GM12878 (cell line): ENCODE measurements at regions not wholly inside any gene's neighbourhood (a gene's known extent, or its start where the extent isn't known, plus 50 kb on each side); places are given as distances from the start of the nearest gene placed in this dataset.

ENCODE experiments used
- ATAC-seq: fragments of 200-7000 bp; cut with Tn5 transposase; 3 replicates; pipeline ENCODE4 v1.9.1; 2020; ENCODE audit warnings: mild to moderate bottlenecking, moderate library complexity
- BruUV-seq: library from RNA; stranded (reverse); fragments of 400-500 nt; replicated peaks from 2 replicates; lab custom pipeline; 2021; lab: Mats Ljungman, UMichigan
- CTCF ChIA-PET: fragments of 300-600 bp; sonication (Branson Sonifier 250); formaldehyde crosslinking; extraction: SDS; loops from one replicate; lab custom pipeline; 2021; ENCODE audit warnings: inconsistent platforms; lab: Yijun Ruan, JAX
- POLR2A ChIA-PET: fragments of 350-600 bp; formaldehyde crosslinking; extraction: SDS; loops from one replicate; lab custom pipeline; 2021; ENCODE audit warnings: inconsistent platforms; lab: Charles Lee
- RAD21 ChIA-PET: fragments of 300-600 bp; sonication (Branson Sonifier 250); formaldehyde crosslinking; loops from one replicate; lab custom pipeline; 2023; ENCODE audit warnings: antibody characterized with exemption; ENCODE audit not compliant: unreplicated experiment; lab: Charles Lee
- SMC1A ChIA-PET: fragments of 300-600 bp; sonication (Branson Sonifier 250); formaldehyde crosslinking; loops from one replicate; lab custom pipeline; 2023; ENCODE audit not compliant: unreplicated experiment, uncharacterized antibody; lab: Charles Lee
- DNase-seq: peaks from one replicate; pipeline ENCODE4 v3.0.0-alpha.2; 2011; ENCODE audit warnings: low read depth, low spot score
- FAIRE-seq: peaks from 3 replicates; lab custom pipeline; 2011; peaks lifted over from hg19 to GRCh38; lab: Jason Lieb, UNC
- H2AFZ ChIP-seq: 2 replicates; pipeline ENCODE4 v1.6.0; 2011; ENCODE audit warnings: low read depth, low read length, control low read depth; ENCODE audit not compliant: control insufficient read depth
- H3K27ac ChIP-seq: 2 replicates; pipeline ENCODE4 v1.5.1; 2011; ENCODE audit warnings: control low read depth; ENCODE audit not compliant: control insufficient read depth, insufficient read depth
- H3K27me3 ChIP-seq, 2 experiments: replicated peaks in 1 of 2; 2 replicates each; pipeline versions ENCODE4 v1.6.0 to v1.6.1; 2011; ENCODE audit warnings: low read length in 1 of 2; ENCODE audit not compliant: control insufficient read depth in 2 of 2, insufficient read depth in 2 of 2
- H3K36me3 ChIP-seq, 2 experiments: 2 replicates each; pipeline ENCODE4 v1.5.1; 2011; ENCODE audit warnings: low read length in 1 of 2; ENCODE audit not compliant: control insufficient read depth in 2 of 2, insufficient read depth in 2 of 2
- H3K4me1 ChIP-seq: 2 replicates; pipeline ENCODE4 v1.6.1; 2011; ENCODE audit warnings: mild to moderate bottlenecking, low read length, moderate library complexity, mixed read lengths; ENCODE audit not compliant: control insufficient read depth, insufficient read depth
- H3K4me2 ChIP-seq: 2 replicates; pipeline ENCODE4 v1.6.0; 2011; ENCODE audit warnings: control low read depth; ENCODE audit not compliant: control insufficient read depth, insufficient read depth
- H3K4me3 ChIP-seq: fragments of 200-600 bp; sonication (generic); 2 replicates; pipeline ENCODE4 v1.5.1; 2016
- H3K79me2 ChIP-seq: 2 replicates; pipeline ENCODE4 v1.6.0; 2011; ENCODE audit warnings: low read length; ENCODE audit not compliant: control insufficient read depth, insufficient read depth
- H3K9ac ChIP-seq: 2 replicates; pipeline ENCODE4 v1.8.0; 2011; ENCODE audit warnings: low read length, control low read depth, mixed read lengths; ENCODE audit not compliant: control insufficient read depth, insufficient read depth
- H3K9me3 ChIP-seq: replicated peaks from 3 replicates; pipeline ENCODE4 v1.5.1; 2011; ENCODE audit warnings: mild to moderate bottlenecking, low read length; ENCODE audit not compliant: control insufficient read depth, insufficient read depth
- H4K20me1 ChIP-seq: 2 replicates; pipeline ENCODE4 v1.6.0; 2011; ENCODE audit not compliant: control insufficient read depth, insufficient read depth
- CBX3 ChIP-seq: fragments of 200-600 bp; sonication (generic); IDR thresholded peaks from 2 replicates; pipeline ENCODE4 v1.6.1; 2016; ENCODE audit warnings: low read depth, borderline replicate concordance
- CREB1 ChIP-seq: IDR thresholded peaks from 2 replicates; pipeline ENCODE4 v1.6.1; 2012; ENCODE audit warnings: low read depth, mild to moderate bottlenecking, inconsistent platforms
- HCFC1 ChIP-seq: fragments of 150-350 bp; IDR thresholded peaks from 2 replicates; pipeline ENCODE4 v1.6.1; 2014; ENCODE audit warnings: low read length
- MEF2B ChIP-seq: fragments of 450-650 bp; IDR thresholded peaks from 2 replicates; pipeline ENCODE4 v1.6.1; 2018; ENCODE audit warnings: mild to moderate bottlenecking, moderate library complexity; ENCODE audit not compliant: partially characterized antibody, poor library complexity, severe bottlenecking
- NFXL1 ChIP-seq: fragments of 450-650 bp; IDR thresholded peaks from 2 replicates; pipeline ENCODE4 v1.6.1; 2017; ENCODE audit warnings: antibody characterized with exemption, mild to moderate bottlenecking, borderline replicate concordance
- NR2C1 ChIP-seq: fragments of 450-650 bp; IDR thresholded peaks from 2 replicates; pipeline ENCODE4 v1.6.1; 2017; ENCODE audit warnings: antibody characterized with exemption, mild to moderate bottlenecking, moderate library complexity
- NR2F1 ChIP-seq: fragments of 450-650 bp; conservative IDR thresholded peaks from 2 replicates; pipeline ENCODE4 v1.6.1; 2017; ENCODE audit warnings: mild to moderate bottlenecking
- POLR2AphosphoS2 ChIP-seq: IDR thresholded peaks from 2 replicates; pipeline ENCODE4 v1.6.1; 2011; ENCODE audit warnings: low read depth, mild to moderate bottlenecking, low read length, improper control_type of control experiment, moderate library complexity
- RAD21 ChIP-seq: IDR thresholded peaks from 2 replicates; pipeline ENCODE4 v1.6.1; 2011; ENCODE audit warnings: mild to moderate bottlenecking, low read depth, low read length, moderate library complexity; ENCODE audit not compliant: insufficient read depth
- SMARCA5 ChIP-seq: fragments of 450-650 bp; IDR thresholded peaks from 2 replicates; pipeline ENCODE4 v1.6.1; 2017; ENCODE audit warnings: mild to moderate bottlenecking
- SREBF1 ChIP-seq: IDR thresholded peaks from 2 replicates; pipeline ENCODE4 v1.6.1; 2012; ENCODE audit warnings: mild to moderate bottlenecking, low read length
- STAT3 ChIP-seq: IDR thresholded peaks from 2 replicates; pipeline ENCODE4 v1.6.1; 2011; ENCODE audit warnings: low read depth, low read length, improper control_type of control experiment
- WGBS: methylation state at CpG from one replicate; pipeline ENCODE4 v1.1.6; 2016; ENCODE audit warnings: low lambda C conversion rate; ENCODE audit not compliant: insufficient replicate concordance, insufficient coverage; ENCODE audit errors: missing lambda C conversion rate; 5-methylcytosine and 5-hydroxymethylcytosine counted together
- in situ Hi-C: fragments of 300-500 bp; cut with MboI; formaldehyde crosslinking; loops from 9 replicates; pipeline ENCODE4 v1.14.3; 2018; ENCODE audit warnings: mixed read lengths
- intact Hi-C: fragments of 100-400 bp; cut with micrococcal nuclease; formaldehyde crosslinking; loops from one replicate; pipeline ENCODE4 v1.14.2; 2022; ENCODE audit not compliant: unreplicated experiment
- TF ChIP-seq, protein P1 (sequence below): IDR thresholded peaks from 2 replicates; pipeline ENCODE4 v1.6.1; 2012; ENCODE audit warnings: improper control_type of control experiment, low read depth, low read length; ENCODE audit not compliant: insufficient replicate concordance
- TF ChIP-seq, protein P2 (sequence below): fragments of 450-650 bp; conservative IDR thresholded peaks from 2 replicates; pipeline ENCODE4 v1.6.1; 2017; ENCODE audit warnings: mild to moderate bottlenecking, moderate library complexity
- TF ChIP-seq, protein P3 (sequence below): fragments of 450-650 bp; IDR thresholded peaks from 2 replicates; pipeline ENCODE4 v1.6.1; 2016; ENCODE audit warnings: mild to moderate bottlenecking
- TF ChIP-seq, protein P4 (sequence below), 3 experiments: IDR thresholded peaks in 2 of 3; conservative IDR thresholded peaks in 1 of 3; 2 replicates each; pipeline ENCODE4 v1.5.1; 2011; ENCODE audit warnings: low read depth in 3 of 3, low read length in 3 of 3, mild to moderate bottlenecking in 3 of 3, control low read depth in 2 of 3, moderate library complexity in 2 of 3, inconsistent platforms in 1 of 3, mixed read lengths in 1 of 3; ENCODE audit not compliant: control insufficient read depth in 2 of 3, insufficient read depth in 1 of 3; ENCODE audit errors: extremely low read depth in 1 of 3

DNA sequence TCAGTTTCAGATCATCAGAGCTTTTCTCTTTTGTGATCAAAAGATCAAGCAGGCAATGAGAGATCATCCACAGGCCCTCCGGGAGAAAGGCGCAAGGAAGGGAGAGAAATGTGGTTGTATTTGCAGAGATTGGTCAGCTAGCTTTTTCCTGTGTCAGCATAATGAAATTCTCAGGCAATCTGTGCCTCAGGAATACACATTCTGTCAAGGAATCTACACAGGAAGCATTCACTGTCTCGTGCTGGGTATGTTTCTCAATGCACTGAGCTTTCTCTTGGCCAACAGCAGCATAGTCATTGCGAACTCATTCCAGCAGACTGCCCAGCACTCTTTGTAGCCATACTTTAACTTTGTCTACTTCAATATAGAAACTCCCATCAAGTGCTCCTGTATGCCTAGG lies 413.7 kb downstream of the PPP3CA start:
- ChIA-PET POLR2A (no interaction called here), SMC1A (interaction anchor here (1.0 to 1.2 kb wide), 3 partner anchors 35 to 176 kb away, joined by 3 read pairs; no protein-coding TSS in a partner anchor), RAD21 (no interaction called here), CTCF (no interaction called here)
- no peaks in the 10 kb centered on the region for H3K9me3 ChIP-seq
- no peak overlapping the region for H3K4me2 ChIP-seq
- ATAC-seq (no peak), DNase-seq (no peak), FAIRE-seq (no peak)
- no peak overlapping the region for H3K4me3 ChIP-seq
- no peaks in the 10 kb centered on the region for H4K20me1 ChIP-seq
- H3K4me1 ChIP-seq: no peaks in the 10 kb centered on the region
- H3K27ac ChIP-seq: no peak overlapping the region
- BruUV-seq: no TSS peak
- H3K9ac ChIP-seq: no peak overlapping the region
- H3K27me3 ChIP-seq: no peaks in the 10 kb centered on the region; a peak in 1 of 4 replicates
- WGBS: 83% methylated on average over 4 of the region's 4 CpGs
- in situ Hi-C loops (no loop called here), intact Hi-C loops (no loop called here)
- H3K36me3 ChIP-seq: no peaks in the 10 kb centered on the region
- no peak overlapping the region for H2AFZ ChIP-seq
- no peaks in the 10 kb centered on the region for H3K79me2 ChIP-seq
- no peak for TF ChIP-seq HCFC1
- TF ChIP-seq, protein P1, sequence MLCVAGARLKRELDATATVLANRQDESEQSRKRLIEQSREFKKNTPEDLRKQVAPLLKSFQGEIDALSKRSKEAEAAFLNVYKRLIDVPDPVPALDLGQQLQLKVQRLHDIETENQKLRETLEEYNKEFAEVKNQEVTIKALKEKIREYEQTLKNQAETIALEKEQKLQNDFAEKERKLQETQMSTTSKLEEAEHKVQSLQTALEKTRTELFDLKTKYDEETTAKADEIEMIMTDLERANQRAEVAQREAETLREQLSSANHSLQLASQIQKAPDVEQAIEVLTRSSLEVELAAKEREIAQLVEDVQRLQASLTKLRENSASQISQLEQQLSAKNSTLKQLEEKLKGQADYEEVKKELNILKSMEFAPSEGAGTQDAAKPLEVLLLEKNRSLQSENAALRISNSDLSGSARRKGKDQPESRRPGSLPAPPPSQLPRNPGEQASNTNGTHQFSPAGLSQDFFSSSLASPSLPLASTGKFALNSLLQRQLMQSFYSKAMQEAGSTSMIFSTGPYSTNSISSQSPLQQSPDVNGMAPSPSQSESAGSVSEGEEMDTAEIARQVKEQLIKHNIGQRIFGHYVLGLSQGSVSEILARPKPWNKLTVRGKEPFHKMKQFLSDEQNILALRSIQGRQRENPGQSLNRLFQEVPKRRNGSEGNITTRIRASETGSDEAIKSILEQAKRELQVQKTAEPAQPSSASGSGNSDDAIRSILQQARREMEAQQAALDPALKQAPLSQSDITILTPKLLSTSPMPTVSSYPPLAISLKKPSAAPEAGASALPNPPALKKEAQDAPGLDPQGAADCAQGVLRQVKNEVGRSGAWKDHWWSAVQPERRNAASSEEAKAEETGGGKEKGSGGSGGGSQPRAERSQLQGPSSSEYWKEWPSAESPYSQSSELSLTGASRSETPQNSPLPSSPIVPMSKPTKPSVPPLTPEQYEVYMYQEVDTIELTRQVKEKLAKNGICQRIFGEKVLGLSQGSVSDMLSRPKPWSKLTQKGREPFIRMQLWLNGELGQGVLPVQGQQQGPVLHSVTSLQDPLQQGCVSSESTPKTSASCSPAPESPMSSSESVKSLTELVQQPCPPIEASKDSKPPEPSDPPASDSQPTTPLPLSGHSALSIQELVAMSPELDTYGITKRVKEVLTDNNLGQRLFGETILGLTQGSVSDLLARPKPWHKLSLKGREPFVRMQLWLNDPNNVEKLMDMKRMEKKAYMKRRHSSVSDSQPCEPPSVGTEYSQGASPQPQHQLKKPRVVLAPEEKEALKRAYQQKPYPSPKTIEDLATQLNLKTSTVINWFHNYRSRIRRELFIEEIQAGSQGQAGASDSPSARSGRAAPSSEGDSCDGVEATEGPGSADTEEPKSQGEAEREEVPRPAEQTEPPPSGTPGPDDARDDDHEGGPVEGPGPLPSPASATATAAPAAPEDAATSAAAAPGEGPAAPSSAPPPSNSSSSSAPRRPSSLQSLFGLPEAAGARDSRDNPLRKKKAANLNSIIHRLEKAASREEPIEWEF: no peak
- no peak for TF ChIP-seq CBX3
- no peak for TF ChIP-seq STAT3
- TF ChIP-seq, protein P2, sequence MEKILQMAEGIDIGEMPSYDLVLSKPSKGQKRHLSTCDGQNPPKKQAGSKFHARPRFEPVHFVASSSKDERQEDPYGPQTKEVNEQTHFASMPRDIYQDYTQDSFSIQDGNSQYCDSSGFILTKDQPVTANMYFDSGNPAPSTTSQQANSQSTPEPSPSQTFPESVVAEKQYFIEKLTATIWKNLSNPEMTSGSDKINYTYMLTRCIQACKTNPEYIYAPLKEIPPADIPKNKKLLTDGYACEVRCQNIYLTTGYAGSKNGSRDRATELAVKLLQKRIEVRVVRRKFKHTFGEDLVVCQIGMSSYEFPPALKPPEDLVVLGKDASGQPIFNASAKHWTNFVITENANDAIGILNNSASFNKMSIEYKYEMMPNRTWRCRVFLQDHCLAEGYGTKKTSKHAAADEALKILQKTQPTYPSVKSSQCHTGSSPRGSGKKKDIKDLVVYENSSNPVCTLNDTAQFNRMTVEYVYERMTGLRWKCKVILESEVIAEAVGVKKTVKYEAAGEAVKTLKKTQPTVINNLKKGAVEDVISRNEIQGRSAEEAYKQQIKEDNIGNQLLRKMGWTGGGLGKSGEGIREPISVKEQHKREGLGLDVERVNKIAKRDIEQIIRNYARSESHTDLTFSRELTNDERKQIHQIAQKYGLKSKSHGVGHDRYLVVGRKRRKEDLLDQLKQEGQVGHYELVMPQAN: no peak
- TF ChIP-seq, protein P3, sequence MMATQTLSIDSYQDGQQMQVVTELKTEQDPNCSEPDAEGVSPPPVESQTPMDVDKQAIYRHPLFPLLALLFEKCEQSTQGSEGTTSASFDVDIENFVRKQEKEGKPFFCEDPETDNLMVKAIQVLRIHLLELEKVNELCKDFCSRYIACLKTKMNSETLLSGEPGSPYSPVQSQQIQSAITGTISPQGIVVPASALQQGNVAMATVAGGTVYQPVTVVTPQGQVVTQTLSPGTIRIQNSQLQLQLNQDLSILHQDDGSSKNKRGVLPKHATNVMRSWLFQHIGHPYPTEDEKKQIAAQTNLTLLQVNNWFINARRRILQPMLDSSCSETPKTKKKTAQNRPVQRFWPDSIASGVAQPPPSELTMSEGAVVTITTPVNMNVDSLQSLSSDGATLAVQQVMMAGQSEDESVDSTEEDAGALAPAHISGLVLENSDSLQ: no peak
- no peak for TF ChIP-seq SMARCA5
- no peak for TF ChIP-seq NR2F1
- TF ChIP-seq POLR2AphosphoS2: no peak
- TF ChIP-seq RAD21: no peak
- no peak for TF ChIP-seq SREBF1
- TF ChIP-seq, protein P4, sequence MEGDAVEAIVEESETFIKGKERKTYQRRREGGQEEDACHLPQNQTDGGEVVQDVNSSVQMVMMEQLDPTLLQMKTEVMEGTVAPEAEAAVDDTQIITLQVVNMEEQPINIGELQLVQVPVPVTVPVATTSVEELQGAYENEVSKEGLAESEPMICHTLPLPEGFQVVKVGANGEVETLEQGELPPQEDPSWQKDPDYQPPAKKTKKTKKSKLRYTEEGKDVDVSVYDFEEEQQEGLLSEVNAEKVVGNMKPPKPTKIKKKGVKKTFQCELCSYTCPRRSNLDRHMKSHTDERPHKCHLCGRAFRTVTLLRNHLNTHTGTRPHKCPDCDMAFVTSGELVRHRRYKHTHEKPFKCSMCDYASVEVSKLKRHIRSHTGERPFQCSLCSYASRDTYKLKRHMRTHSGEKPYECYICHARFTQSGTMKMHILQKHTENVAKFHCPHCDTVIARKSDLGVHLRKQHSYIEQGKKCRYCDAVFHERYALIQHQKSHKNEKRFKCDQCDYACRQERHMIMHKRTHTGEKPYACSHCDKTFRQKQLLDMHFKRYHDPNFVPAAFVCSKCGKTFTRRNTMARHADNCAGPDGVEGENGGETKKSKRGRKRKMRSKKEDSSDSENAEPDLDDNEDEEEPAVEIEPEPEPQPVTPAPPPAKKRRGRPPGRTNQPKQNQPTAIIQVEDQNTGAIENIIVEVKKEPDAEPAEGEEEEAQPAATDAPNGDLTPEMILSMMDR (IDR thresholded peaks at IDR 0.05 in 2 of 3, conservative IDR thresholded peaks at IDR 0.05 in 1 of 3; ENCODE audit: control insufficient read depth in 2 of 3, extremely low read depth in 1 of 3, insufficient read depth in 1 of 3, low read depth in 3 of 3, low read length in 3 of 3): no peak
- TF ChIP-seq MEF2B: no peak
- no peak for TF ChIP-seq NFXL1
- TF ChIP-seq CREB1: no peak
- TF ChIP-seq NR2C1: no peak
